Activated CD4-positive, alpha-beta T cell treated with anti-CD3 and anti-CD28 coated beads, Interleukin-2, Interleukin-6, amounts not matched to agents 100 ng/mL and 50 ng/mL, durations not matched to agents 16 hours and 8 hours (primary cell): ENCODE measurements at regions not wholly inside any gene's neighbourhood (a gene's known extent, or its start where the extent isn't known, plus 50 kb on each side); places are given as distances from the start of the nearest gene placed in this dataset.
A peak's percentile ranks its signal among the peaks of the same experiment; 100 is the strongest.

ENCODE experiments used
- DNase-seq: peaks from one replicate; pipeline ENCODE4 v3.0.0-alpha.2; 2020

DNA sequence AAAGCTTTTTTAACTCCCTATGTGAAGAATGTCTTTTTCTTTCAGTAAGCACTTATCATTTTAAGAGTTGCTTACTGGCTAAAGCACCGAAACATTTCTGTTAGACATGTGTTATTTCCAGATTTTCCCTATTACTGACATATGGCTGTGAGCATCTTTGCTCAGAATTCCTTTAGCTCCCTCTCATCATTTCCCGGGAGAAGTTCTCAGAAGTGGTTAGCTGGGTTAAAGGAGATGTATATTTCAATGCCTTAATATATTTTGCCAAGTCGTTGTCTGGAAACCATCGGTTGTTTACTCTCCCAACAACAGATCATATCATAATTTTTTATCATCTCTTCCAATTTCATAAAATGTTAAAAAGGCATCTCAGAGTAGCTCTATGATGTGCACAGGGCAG, 396.5 kb downstream of the OCA2 start:
- DNase-seq: no peak

DNA sequence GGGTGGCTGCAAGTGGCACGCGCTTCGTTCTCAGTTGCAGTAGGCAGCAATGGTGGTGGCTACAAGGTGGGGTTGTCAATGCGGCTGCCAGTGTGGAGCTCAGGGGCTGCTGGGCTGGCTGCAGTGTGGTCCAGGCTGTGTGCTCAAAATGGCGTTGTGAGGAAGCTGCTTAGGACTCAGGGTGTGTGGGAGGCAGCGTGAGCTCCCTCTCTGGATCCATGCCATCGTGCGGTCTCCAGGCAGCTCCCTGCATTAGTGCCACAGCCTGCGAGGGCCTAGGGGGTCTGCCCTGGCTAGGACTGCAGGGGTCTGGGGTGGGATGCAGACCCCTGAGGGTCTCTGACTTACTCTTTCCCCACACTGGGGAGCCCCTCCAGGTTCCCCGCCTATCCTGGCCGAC, 397.2 kb downstream of the OCA2 start:
- no peak for DNase-seq

DNA sequence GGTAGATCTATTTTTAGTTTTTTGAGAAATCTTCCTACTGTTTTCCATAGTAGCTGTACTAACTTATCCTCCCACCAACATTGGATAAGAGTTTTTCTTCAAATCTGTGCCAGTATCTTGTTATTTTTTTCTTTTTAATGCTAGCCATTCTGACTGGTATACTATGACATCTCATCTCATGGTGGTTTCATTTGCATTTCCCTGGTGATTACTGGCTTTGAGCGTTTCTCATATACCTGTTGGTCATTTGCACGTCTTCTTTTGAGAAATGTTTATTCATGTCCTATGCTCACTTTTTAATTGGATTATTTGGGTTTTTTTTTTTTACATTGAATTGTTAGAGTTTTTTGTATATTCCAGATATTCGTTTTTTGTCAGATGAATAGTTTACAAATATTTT, 398.1 kb downstream of the OCA2 start:
- DNase-seq: no peak

DNA sequence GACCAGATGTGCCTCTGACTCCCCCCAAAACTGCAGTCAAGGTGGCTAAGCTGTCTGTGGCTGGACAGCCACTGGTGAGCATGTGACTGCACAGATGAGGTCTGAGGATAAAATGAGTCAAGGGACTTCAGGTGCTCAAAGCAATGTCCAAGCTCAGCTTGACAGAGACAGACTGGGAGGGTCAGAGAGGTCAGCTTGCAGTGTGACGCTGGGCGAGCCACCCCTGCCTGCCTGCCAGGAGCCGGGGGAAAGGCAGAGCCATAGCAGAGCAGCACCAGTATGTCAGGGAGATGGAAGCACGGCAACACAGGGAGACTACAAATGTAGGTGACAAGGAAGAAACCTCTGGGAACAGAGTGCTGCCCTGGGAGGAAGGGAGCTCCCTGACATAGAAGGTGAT, 399.4 kb downstream of the OCA2 start:
- no peak for DNase-seq

DNA sequence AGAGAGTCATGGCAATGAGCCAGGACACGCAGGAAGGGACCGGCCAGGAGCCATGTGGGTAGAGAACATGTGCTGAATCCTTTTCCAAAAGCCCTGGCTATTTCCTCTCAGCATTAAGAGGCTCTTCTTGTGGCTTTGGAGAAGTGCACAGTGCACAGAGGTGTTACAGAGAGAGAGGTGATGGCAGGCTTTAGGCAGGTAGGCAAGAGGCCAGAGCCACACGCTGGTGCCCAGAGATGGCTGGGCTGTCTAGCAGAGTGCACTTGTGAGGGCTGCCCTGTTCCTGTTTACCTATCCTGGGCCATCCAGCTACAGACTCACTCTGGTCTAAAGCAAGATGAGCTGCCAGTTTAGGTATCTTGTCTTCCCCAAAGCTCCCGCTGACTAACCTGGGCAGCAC, 402.6 kb downstream of the OCA2 start:
- DNase-seq: no peak

DNA sequence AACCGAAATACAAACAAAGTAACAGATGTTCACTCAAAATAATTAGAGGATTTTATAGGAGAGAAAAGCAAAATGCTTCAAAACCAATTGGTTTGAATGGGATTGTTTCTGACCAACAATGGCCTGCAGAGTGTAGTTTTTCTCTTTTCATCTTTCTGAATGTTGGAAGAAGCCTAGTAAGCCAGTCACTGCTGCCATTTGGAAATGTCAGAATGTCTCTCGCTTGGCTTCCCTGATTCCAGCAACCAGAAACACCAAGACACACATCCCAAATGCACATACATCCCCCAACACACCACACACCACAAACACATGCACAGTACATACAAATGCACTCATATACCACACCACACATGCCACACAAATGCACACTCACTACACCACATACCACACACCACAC, 403.4 kb downstream of the OCA2 start:
- DNase-seq: no peak

DNA sequence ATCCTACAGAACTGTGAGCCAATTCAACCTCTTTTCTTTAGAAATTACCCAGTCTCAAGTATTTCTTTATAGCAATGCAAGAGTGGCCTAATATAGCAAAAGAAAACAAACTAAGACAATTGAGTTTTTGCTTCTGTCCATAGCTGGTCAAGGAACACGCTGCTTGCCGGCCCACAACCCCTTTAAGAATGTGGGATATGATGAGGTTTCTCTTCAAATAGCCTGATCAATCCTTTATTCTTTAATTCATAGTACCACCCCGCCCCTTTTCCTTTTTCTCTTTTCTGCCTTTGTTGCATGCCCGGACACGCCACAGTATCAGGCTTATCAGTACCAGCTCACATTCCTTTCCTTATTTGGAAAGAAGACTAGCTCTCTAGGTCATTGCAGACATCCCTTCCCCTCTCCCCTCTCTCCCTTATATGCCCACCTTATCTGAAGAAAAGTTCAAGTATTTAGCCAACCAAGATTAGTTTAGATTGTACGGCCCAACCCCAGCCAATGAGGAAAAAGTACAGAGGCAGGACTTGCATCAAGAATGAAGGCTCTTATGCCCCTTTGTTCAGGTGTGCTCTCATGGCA, 404.5 kb downstream of the OCA2 start:
- DNase-seq: no peak

DNA sequence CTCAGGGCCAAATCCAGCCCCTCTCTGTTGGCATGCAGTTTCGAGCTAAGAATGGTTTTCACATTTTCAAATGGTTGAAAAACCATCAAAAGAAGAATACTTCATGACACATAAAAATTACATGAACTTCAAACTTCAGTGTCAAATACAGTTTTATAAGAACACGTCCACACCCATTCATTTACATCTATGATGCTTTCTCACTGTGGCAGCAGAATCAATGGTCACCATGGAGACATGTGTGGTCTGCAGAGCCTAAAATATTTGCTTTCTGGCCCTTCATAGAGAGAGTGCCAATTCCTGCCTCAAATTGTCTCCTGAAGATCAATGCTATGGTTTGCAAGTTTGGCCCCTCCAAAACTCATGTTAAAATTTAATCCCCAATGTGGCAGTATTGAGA, 405.8 kb downstream of the OCA2 start:
- no peak for DNase-seq

DNA sequence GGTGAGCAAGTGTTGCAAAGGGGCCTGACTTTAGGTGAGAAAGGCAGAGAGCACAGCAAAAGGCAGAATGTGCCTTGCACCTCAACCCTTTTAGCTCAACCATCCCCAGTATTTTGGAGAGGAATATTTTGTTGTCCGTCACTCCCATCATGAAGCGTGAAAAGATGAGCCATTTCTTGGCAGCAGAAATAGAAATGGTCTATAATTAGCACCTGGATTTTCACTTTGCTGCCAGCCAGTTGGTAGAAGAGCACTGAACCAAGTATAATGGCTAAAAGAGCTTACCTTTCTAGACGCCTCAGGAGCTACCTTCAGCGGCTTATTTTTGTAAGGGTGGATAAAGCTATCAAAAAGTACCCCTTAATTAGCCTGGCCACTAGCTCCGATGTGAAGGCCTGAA, 406.7 kb downstream of the OCA2 start:
- DNase-seq: no peak

DNA sequence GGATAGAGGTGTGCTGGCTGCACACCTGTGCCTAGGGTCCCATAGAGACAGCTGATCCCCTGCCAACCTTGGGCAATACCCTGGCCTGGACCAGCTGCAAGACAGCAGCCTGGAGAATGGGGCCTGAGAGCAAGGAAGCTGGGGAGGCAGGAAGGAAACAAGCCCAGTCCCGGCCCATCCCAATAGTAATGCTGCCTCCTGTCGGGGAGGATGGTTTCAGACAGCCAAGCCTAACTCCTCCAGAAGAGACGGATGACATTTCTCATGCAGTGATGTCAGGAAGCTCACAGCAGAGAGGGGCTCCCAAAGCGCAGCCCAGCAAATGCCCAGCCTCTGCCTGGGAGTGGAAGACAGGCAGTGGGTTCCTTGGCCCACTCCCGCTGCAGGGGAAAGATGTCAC, 408.8 kb downstream of the OCA2 start:
- no peak for DNase-seq

DNA sequence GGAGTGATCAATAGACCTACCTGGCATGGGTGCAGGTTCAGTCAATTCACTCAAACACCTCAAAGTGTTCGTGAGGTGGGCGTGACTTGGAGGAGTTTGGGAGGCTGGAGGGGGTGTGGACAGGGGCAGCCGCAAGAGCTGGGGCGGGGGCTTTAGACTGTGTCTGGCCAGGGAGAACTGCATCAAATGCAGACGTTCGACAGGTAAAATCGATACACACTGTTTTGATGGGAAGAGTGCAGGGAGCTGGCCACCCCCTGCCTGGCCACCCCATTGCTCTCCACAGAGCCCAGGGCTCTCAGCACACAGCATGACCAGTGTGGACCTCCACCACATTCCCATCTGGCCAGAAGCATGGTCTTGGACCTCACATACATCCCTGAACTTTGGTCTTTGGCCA, 412.1 kb downstream of the OCA2 start:
- DNase-seq: no peak

DNA sequence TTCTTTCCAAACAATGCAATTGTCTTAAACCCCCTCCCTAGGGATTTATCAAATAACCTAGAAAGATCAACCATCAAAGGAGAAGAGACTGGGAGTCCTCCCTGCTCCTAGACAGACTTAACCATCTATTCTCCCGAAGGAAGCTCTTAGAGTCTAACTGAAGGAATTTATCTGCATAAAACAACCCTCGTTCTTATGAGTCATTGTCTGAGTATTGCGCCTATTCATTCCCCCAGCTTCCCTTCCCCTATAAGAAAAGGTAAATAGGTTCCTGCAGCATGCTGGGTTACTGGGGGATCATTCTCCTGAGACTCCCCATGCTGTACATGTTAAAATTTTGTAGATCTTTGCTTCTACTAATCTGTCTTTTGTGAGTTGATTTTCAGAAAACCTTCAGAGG, 412.7 kb downstream of the OCA2 start:
- DNase-seq: no peak

DNA sequence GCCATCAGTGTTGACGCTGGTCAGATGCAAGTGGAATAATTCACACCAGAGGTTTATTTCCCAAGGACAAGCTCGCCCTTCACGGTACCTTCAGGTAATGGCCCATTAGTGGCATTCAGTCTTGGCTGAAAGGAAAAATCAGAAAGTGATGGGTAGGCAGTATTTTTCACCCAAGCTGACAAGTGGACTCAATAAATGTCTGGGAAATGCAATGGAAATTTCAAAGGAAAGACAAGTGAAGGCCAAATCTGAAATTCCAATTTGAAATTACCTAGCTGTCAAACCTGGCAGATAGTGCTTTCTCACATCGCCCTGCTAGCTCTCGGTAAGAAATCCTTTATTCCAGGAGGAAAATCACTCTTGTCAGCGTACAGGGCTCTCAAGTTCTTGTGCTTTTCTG, 413.5 kb downstream of the OCA2 start:
- DNase-seq: no peak

DNA sequence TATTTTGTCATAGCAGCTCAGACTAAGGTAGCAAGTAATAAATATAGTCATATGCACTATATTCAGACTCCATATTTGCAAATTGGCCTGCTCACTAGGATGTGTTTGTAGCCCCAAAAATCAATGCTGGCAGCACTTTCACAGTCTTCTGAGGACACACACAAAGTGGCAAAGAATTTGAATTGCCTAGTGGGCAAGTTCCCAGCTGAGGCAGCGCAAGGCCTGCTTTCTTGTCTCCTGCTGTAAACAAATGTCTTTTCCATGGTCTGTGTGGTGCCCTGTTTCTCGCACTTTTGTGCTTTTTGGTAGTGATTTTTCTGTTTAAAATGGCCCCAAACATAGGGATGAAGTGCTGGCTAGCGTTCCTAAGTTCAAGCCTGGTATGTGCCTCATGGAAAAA, 416.0 kb downstream of the OCA2 start:
- DNase-seq: no peak

DNA sequence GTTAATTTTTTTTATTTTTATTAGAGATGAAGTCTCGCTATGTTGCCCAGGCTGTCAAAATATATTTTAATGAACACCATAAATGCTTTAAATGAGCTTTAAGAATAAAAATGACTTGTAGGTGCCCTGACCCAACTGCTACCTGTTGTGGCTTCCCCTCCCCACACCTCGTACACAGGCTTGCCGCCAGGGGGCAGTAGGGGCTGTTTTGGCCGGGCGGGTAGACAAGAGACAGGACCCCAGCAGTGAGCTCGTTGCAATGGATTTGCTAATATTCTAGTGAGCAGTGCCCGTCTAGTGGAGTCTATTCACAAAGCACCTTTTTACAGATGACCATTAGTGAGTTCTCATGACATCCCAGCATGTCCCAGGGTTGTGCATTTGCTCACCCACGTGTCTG, 418.1 kb downstream of the OCA2 start:
- peak; percentile 27 for DNase-seq

DNA sequence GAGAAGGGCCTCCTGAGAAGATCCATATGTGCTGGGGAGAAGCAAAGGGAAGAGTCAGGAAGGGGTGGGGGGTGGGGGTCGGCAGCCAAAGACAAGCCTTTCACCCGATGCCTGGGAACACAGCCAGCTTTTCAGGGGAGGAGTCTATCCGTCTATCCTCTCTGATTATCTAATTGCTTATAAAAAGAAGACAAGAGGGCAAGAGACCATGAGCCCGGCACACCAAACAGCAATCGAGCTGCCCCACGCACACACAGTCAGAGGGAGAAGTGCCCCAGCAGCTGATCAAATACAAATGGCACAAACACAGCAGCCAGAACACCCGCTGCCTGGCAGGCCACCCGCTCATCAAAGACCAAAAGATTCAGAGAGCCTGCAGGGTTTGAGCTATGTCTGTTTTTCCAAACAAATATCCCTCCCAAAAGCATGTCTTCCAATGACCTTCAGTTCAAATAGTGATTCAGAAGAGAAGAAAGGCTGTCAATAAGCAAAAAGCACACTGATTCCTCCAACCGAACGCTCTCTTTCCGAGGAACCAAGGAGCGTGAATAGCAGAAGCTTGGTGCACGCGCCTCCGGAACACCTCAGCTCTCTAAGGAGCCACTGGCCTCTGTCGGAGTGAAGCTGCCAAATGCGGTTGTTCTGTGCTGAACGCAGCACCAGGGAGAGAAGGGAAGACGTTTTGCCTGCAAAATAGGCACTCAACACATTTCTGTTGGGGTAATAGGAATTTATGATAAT, 419.2 kb downstream of the OCA2 start:
- no peak for DNase-seq

DNA sequence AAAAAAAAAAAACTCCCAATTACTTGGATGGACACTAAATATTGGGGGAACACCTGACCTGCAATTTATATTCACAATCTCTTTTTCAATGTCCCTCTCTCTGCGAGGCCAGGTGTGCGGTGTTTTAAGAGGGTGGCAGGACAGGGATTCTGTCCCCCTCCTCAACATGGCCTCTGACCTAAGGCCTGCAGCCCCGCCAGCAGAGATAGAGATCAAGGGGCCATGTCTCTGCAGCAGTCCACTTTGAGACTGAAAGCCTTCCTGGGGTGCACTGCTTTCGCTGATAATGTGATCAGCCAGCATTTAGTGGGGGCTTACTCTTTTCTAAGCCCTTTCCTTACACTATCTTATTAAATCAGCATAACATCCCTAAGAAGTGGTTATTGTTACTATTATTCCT, 419.9 kb downstream of the OCA2 start:
- no peak for DNase-seq

DNA sequence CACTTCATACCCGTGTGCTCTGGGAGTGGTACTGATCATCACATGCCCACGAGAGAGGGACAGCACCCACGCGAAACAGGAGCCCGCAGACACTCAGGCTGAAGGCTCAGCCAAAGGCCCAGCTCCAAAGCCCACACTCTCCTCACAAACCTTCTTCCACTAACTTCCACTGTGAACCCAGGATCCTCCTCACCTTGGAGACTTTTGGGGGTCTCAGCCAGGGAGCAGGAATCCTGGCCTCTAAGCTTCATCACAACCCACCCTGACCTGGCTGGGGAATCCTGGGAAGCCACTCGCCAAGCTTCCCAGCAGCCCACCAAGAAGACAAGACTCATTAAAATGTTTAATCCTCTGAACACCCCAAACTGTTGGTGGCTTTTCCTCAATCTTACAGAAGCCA, 421.2 kb downstream of the OCA2 start:
- DNase-seq: no peak

DNA sequence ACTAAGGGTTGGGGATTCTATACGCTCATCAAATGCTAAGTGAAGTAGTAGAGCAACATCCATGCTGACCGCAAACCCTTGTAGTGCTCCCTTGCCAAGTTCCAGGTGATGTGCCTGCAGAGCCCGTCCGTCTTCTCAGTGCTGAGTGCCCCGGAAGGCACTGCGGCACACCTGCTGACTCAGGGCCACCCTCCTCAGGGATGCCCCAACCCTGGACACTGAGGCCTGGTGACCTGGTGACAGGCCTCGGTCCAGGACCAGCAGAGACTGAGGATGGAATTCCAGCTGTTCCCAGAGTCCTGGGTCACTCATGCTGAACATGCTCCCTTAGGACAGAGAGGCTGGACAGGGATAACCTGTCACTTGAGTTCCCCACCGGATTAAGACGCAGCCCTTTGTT, 422.5 kb downstream of the OCA2 start:
- no peak for DNase-seq

DNA sequence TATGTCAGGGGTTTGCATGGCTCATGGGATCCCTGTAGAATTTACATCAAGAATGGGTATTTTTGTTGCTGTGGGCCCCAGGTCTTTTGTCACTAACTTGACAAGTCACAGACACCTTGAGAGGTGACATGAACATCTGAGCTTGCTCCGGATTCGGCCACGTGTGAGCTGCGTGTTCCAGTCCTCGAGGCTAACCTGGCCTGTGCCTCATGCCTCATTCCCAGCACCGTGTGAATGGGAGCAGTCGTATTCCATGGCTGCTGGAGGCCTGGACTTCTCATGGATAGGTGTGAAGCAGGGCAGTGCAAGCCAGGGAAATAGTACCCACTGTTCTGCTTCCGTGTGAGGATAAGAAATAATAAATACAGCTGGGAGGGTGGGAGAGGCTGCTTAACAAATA, 423.5 kb downstream of the OCA2 start:
- DNase-seq: no peak

DNA sequence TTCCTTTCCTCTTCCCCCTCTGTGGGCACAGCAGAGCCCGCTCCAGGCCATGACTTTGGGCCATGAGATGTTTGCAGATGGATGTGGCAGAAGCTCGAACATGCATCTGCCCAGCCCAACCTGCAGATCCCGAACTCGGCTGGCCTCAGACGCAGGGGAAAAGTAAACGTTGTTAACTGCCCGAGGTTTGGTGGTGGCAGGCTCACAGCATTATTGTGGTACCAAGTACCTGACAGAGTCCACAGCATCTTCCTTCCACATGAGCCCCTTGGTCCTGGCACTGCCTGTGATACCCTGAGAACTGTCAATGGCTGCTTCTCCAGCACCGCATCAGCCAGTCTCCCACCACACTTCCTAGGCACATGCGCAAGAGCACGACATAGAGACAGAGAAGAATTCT, 424.3 kb downstream of the OCA2 start:
- no peak for DNase-seq

DNA sequence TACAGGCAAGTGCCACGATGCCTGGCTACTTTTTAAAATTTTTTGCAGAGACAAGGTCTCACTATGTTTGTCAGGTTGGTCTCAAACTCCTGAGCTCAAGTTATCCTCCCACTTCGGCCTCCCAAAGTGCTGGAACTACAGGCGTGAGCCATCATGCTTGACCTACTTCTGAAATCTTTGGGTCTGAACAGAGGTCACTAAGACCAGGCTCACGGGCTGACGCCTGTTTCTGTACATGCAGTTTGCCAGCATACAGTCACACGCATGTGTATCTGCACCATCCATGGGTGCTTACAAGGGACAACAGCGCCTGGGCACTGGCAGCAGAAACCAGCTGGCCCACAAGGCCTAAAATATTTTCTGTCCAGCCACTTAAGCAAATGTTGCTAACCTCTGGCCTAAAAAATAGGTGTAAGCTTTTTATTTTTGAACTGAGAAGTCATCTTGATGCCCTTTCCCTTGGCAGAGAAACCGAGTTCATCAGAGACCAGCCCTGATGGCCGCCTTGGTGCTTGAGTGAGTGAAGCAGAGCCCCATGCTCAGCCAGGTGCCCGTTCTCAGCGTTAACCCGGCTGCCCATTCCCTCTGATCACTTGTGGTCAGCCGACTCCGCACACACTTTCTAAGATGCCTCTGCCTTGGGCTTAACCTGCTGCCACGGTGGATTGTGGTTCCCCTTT, 425.2 kb downstream of the OCA2 start:
- DNase-seq: no peak

DNA sequence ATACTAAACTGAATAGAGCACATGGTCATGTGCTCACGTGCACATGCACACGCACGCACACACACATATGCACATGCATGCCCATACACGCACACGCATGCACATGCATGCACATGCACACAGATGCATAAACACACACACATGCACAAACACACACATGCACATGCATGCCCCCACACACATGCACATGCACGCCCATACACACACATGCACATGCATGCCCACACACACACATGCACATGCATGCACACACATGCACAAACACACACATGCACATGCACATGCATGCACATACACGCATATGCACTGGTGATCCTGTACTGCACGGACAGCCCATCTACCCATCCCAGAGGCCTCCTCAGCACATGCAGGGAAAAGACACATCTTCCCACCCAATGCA, 426.6 kb downstream of the OCA2 start:
- no peak for DNase-seq

DNA sequence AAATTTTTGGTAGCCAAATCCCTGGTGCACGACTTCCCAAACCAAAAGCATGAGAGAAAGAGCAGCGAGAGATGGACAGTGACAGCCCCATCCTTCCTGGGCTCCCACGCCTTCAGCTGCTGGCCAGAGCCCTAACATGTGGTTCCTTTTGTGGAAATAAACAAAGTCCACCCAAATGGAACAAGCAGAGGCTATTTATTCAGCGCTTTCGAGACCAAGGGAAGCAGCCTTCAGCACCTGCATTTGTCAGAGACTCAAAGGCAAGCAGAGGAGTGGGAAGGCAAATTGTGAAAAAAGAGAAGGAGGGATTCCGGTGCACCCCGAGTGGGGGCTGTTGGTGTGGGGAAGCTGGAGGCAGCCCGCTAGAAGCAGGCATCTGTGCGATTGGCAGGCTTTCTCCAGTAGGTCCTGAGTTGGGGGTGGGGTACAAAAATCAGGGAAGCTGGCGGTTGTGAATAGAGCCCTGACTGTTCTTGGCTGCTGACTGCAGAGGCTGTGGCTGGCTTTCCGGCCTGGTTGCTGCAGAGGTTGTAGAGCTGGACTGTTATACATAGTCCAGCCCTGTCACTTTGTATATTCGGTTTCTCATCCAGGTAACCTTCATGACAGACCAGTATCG, 427.2 kb downstream of the OCA2 start:
- DNase-seq: no peak
